Peyer's patch (tissue), 4 donors: ENCODE measurements at regions not wholly inside any gene's neighbourhood (a gene's known extent, or its start where the extent isn't known, plus 50 kb on each side); places are given as distances from the start of the nearest gene placed in this dataset.

Source experiments
- POLR2A ChIP-seq, 2 donors: fragments of 450-650 bp; IDR thresholded peaks; one replicate each; pipeline ENCODE4 v1.5.1; 2017; ENCODE audit warnings: antibody characterized with exemption in 2 of 2, mild to moderate bottlenecking in 2 of 2, moderate library complexity in 2 of 2
- TF ChIP-seq, protein P1 (sequence below), 6 experiments: fragments of 450-650 bp in 4 of 6; fragments of 200-600 bp in 2 of 6; sonication (generic) in 1 of 6; IDR thresholded peaks; one replicate each; pipeline ENCODE4 v1.5.1; 2017 to 2019; ENCODE audit warnings: antibody characterized with exemption in 6 of 6, mild to moderate bottlenecking in 3 of 6, moderate library complexity in 1 of 6

DNA sequence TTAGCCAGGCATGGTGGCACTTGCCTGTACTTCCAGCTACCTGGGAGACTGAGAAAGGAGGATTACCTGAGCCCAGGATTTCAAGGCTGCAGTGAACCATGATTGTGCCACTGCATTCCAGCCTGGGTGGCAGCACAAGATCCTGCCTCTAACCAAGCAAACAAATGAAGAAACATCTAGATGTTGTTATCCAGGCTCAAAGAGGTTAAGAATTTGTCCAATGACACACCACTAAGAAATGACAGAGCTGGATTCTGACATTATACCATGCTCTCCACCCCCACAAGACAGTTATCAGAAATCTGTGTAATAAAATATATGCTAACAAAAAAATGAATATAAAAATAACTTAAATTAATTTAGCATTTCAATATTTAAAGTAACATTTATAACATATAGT is 925.5 kb upstream of the SLC35B3 start:
- no peak for TF ChIP-seq POLR2A (IDR thresholded peaks at IDR 0.05)
- TF ChIP-seq, protein P1, sequence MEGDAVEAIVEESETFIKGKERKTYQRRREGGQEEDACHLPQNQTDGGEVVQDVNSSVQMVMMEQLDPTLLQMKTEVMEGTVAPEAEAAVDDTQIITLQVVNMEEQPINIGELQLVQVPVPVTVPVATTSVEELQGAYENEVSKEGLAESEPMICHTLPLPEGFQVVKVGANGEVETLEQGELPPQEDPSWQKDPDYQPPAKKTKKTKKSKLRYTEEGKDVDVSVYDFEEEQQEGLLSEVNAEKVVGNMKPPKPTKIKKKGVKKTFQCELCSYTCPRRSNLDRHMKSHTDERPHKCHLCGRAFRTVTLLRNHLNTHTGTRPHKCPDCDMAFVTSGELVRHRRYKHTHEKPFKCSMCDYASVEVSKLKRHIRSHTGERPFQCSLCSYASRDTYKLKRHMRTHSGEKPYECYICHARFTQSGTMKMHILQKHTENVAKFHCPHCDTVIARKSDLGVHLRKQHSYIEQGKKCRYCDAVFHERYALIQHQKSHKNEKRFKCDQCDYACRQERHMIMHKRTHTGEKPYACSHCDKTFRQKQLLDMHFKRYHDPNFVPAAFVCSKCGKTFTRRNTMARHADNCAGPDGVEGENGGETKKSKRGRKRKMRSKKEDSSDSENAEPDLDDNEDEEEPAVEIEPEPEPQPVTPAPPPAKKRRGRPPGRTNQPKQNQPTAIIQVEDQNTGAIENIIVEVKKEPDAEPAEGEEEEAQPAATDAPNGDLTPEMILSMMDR (IDR thresholded peaks at IDR 0.05) = no peak
